ENCODE measurements at regions not wholly inside any gene's neighbourhood (a gene's known extent, or its start where the extent isn't known, plus 50 kb on each side); places are given as distances from the start of the nearest gene placed in this dataset.

DNA sequence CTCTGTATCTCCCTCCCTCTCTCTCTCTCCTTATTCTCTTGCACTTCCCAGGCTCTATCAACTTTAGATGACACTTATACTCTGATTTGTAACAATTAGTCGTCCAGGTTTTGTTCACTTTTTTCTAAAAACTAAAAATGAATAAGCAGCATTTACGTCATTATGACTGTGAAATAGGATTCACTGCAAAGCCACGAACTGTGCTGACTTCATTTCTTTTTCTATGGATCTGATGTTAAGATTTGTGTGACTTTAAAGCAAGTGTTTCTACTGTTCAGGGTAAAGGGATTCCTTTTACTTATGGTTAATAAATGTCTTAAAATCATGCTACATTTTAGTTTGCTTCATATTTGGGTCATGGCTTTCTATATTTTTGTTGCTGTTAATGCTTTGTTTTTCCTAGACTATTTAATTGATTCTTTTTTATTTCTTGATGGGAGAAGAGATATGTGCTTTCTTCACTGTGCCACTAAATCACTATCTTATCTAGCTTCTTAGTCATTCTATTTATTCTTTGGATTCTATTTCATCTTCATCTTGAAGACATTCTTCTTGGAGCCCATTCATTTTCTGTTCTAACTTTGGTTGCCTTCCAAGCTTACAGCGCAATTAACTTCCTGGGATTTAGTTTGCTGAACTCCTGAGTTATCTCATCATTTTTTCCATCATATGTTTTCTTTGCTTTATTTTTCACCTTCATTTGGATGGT is 480.4 kb upstream of the TRIB2 start:
- ATAC-seq = no peak
- TF ChIP-seq SIN3A (IDR thresholded peaks at IDR 0.05; ENCODE audit: borderline replicate concordance, insufficient read depth, low read depth, low read length) (no peak), POLR2AphosphoS5 (IDR thresholded peaks at IDR 0.05; ENCODE audit: low read depth, low read length) (no peak), TCF7L2 (IDR thresholded peaks at IDR 0.05; ENCODE audit: low read depth, low read length) (no peak)
- TF ChIP-seq, protein P1, sequence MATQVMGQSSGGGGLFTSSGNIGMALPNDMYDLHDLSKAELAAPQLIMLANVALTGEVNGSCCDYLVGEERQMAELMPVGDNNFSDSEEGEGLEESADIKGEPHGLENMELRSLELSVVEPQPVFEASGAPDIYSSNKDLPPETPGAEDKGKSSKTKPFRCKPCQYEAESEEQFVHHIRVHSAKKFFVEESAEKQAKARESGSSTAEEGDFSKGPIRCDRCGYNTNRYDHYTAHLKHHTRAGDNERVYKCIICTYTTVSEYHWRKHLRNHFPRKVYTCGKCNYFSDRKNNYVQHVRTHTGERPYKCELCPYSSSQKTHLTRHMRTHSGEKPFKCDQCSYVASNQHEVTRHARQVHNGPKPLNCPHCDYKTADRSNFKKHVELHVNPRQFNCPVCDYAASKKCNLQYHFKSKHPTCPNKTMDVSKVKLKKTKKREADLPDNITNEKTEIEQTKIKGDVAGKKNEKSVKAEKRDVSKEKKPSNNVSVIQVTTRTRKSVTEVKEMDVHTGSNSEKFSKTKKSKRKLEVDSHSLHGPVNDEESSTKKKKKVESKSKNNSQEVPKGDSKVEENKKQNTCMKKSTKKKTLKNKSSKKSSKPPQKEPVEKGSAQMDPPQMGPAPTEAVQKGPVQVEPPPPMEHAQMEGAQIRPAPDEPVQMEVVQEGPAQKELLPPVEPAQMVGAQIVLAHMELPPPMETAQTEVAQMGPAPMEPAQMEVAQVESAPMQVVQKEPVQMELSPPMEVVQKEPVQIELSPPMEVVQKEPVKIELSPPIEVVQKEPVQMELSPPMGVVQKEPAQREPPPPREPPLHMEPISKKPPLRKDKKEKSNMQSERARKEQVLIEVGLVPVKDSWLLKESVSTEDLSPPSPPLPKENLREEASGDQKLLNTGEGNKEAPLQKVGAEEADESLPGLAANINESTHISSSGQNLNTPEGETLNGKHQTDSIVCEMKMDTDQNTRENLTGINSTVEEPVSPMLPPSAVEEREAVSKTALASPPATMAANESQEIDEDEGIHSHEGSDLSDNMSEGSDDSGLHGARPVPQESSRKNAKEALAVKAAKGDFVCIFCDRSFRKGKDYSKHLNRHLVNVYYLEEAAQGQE (IDR thresholded peaks at IDR 0.05; ENCODE audit: insufficient read depth in 1 of 2, low read depth in 2 of 2, low read length in 1 of 2) = no peak
- TF ChIP-seq, protein P2, sequence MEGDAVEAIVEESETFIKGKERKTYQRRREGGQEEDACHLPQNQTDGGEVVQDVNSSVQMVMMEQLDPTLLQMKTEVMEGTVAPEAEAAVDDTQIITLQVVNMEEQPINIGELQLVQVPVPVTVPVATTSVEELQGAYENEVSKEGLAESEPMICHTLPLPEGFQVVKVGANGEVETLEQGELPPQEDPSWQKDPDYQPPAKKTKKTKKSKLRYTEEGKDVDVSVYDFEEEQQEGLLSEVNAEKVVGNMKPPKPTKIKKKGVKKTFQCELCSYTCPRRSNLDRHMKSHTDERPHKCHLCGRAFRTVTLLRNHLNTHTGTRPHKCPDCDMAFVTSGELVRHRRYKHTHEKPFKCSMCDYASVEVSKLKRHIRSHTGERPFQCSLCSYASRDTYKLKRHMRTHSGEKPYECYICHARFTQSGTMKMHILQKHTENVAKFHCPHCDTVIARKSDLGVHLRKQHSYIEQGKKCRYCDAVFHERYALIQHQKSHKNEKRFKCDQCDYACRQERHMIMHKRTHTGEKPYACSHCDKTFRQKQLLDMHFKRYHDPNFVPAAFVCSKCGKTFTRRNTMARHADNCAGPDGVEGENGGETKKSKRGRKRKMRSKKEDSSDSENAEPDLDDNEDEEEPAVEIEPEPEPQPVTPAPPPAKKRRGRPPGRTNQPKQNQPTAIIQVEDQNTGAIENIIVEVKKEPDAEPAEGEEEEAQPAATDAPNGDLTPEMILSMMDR (IDR thresholded peaks at IDR 0.05) = no peak
- BruUV-seq (replicated peaks) = no TSS peak
- peak overlapping the region; percentile 49; the same call in 1 of the 2 replicates for H3K27ac ChIP-seq (ENCODE audit: low read length)
- H3K36me3 ChIP-seq (ENCODE audit: control insufficient read depth, insufficient read depth, low read length) = no peaks in the 10 kb centered on the region
- intact Hi-C loops (cut with micrococcal nuclease; ENCODE audit: unreplicated experiment) = no loop called here
- H3K27me3 ChIP-seq (ENCODE audit: control insufficient read depth, insufficient read depth, low read length) = no peaks in the 10 kb centered on the region
- no peaks in the 10 kb centered on the region for H3K9me3 ChIP-seq (ENCODE audit: control insufficient read depth, insufficient read depth, low read depth, low read length)
- ChIA-PET CTCF (no interaction called here), POLR2A (no interaction called here)
- in situ Hi-C loops (cut with HindIII; ENCODE audit: low pct_unique_long_range_greater_than_20kb, low sequenced_read_pairs) = no loop called here
- H3K4me1 ChIP-seq (ENCODE audit: control insufficient read depth, insufficient read depth, low read length) = 0 out of 2 replicates have a peak, but pooled peaks cover 2% of the 10 kb centered on the region
- DNase-seq (ENCODE audit: low read depth, low spot score) = no peak
- no peak overlapping the region for H3K4me3 ChIP-seq (ENCODE audit: low read depth in 2 of 2, low read length in 2 of 2)

DNA sequence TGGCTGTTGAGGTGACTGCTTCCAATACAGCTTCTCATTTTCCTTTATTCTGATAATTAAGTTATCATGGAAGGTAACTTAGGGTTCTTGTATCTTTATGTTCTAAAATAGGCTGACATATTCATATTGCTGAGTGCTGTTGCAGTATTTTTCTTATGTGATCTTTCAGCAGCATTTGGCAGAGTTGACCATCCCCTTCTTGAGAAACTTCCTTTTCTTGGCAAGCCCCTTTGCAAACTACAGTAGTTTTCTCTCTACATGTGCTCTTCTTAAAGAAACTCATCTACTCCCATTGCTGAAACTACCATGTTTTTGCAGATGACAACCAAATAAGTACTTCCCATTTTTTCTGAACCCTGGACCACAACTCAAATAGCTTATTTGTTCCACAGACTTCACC is 476.5 kb upstream of the TRIB2 start:
- Histone ChIP-seq H3K27ac (ENCODE audit: low read length) (no peak overlapping the region), H3K36me3 (ENCODE audit: control insufficient read depth, insufficient read depth, low read length) (no peaks in the 10 kb centered on the region), H3K9me3 (ENCODE audit: control insufficient read depth, insufficient read depth, low read depth, low read length) (no peaks in the 10 kb centered on the region), H3K4me1 (ENCODE audit: control insufficient read depth, insufficient read depth, low read length) (0 out of 2 replicates have a peak, but pooled peaks cover 2% of the 10 kb centered on the region), H3K27me3 (ENCODE audit: control insufficient read depth, insufficient read depth, low read length) (no peaks in the 10 kb centered on the region), H3K4me3 (ENCODE audit: low read depth in 2 of 2, low read length in 2 of 2) (no peak overlapping the region)
- POLR2A ChIA-PET = interaction anchor here (0.6 to 0.7 kb wide), 2 partner anchors 41 to 98 kb away, joined by 3 to 5 read pairs; no protein-coding TSS in a partner anchor
- in situ Hi-C loops (cut with HindIII; ENCODE audit: low pct_unique_long_range_greater_than_20kb, low sequenced_read_pairs) = no loop called here
- intact Hi-C loops (cut with micrococcal nuclease; ENCODE audit: unreplicated experiment) = no loop called here
- CTCF ChIA-PET = no interaction called here
- ATAC-seq (no peak), DNase-seq (ENCODE audit: low read depth, low spot score) (no peak)
- TF ChIP-seq, protein P1 (IDR thresholded peaks at IDR 0.05; ENCODE audit: insufficient read depth in 1 of 2, low read depth in 2 of 2, low read length in 1 of 2) = no peak
- BruUV-seq (replicated peaks) = no TSS peak

All from Panc1 (cell line).